ENCODE measurements at regions not wholly inside any gene's neighbourhood (a gene's known extent, or its start where the extent isn't known, plus 50 kb on each side); places are given as distances from the start of the nearest gene placed in this dataset.

GRCh38 chr2:111703759-111704158 is 180.2 kb downstream of the ANAPC1 start:
- TF ChIP-seq CTCF (conservative IDR thresholded peaks at IDR 0.05 in 1 of 2, IDR thresholded peaks at IDR 0.05 in 1 of 2; ENCODE audit: low read depth in 1 of 2, low read length in 2 of 2), result no peak
- TF ChIP-seq EZH2 (IDR thresholded peaks at IDR 0.05; ENCODE audit: low read length, missing control alignments), result no peak
